ENCODE measurements at regions not wholly inside any gene's neighbourhood (a gene's known extent, or its start where the extent isn't known, plus 50 kb on each side); places are given as distances from the start of the nearest gene placed in this dataset.
"Not testable (repeated sequence)": the region's sequence is repeated elsewhere in the genome, so short reads cannot be mapped to it uniquely, and the experiment has no call there.

DNA sequence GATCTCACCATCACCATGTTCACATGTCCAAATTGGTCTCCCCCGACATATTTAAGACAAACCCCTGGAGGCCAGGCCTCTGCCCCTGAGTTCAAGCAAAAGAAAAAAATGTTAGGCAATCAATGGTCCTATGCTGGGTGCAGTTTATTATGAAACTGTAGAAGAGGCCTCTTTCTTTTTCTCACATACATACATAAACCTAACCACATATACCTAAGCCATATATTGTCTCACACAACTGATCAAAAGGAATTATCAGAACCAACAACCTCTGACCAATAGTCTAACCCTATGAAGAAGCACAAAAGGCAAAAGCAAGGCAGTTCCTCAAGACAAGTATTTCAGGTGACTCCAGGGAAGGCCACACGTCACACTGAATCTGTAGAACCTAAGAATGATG lies 49.9 kb downstream of the ILRUN start:
- Histone ChIP-seq H3K18ac (ENCODE audit: low read length) (no peak overlapping the region), H2BK120ac (ENCODE audit: low read depth, low read length) (no peak overlapping the region), H3K4me3 (ENCODE audit: low read length) (no peak overlapping the region), H3K4me2 (ENCODE audit: low read length) (no peak overlapping the region), H4K5ac (ENCODE audit: low read length) (no peak overlapping the region), H3K9ac (ENCODE audit: low read length) (no peak overlapping the region), H3K27ac (ENCODE audit: low read depth, low read length) (no peak overlapping the region), H2AK5ac (ENCODE audit: low read length) (no peak overlapping the region), H3K79me2 (ENCODE audit: control insufficient read depth, insufficient read depth, low read length) (no peaks in the 10 kb centered on the region), H3K27me3 (ENCODE audit: insufficient read depth, low read length, poor library complexity) (no peaks in the 10 kb centered on the region), H3K23ac (ENCODE audit: low read length) (no peak overlapping the region), H4K8ac (ENCODE audit: low read depth, low read length) (no peak overlapping the region), H2BK15ac (replicated peaks; ENCODE audit: low read depth) (no peak overlapping the region), H3K79me1 (ENCODE audit: low read length) (peaks cover 5% of the 10 kb centered on the region), H3K36me3 (ENCODE audit: control insufficient read depth, insufficient read depth, low read length) (no peaks in the 10 kb centered on the region), H3K4me1 (ENCODE audit: control insufficient read depth, low read depth, low read length) (no peaks in the 10 kb centered on the region), H3K56ac (ENCODE audit: low read length) (no peak overlapping the region), H3K4ac (ENCODE audit: low read depth, low read length) (no peak overlapping the region), H2BK5ac (ENCODE audit: low read length) (no peak overlapping the region)
- no peak for DNase-seq
- WGBS (ENCODE audit: extremely low coverage, insufficient coverage, low lambda C conversion rate) = no CpG with 5 or more reads among the region's 2 CpGs

DNA sequence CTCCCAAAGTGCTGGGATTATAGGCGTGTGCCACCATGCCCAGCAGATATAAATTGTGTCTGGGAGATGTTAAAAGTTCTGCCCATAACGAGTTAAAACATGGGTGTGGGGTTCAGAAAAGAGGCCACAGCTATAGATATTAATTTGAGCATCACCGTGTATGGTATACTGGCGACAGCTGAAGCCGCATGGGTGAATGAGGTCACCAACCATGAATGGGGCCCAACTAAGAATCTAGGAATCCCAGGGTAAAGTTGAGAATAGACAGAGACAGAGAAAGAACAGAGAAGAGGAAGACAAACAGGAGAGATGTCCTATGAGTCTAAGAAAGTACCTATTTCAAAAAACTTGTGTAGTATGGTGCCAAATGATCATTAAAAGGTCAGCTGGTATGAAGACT lies 50.9 kb downstream of the ILRUN start:
- no peak overlapping the region for H3K4me3 ChIP-seq (ENCODE audit: low read length)
- WGBS (ENCODE audit: extremely low coverage, insufficient coverage, low lambda C conversion rate) = no CpG with 5 or more reads among the region's 5 CpGs
- no peak overlapping the region for H2BK15ac ChIP-seq (replicated peaks; ENCODE audit: low read depth)
- no peaks in the 10 kb centered on the region for H3K4me1 ChIP-seq (ENCODE audit: control insufficient read depth, low read depth, low read length)
- H3K36me3 ChIP-seq (ENCODE audit: control insufficient read depth, insufficient read depth, low read length) = no peaks in the 10 kb centered on the region
- H3K56ac ChIP-seq (ENCODE audit: low read length) = no peak overlapping the region
- no peak for DNase-seq
- H4K8ac ChIP-seq (ENCODE audit: low read depth, low read length) = no peak overlapping the region
- H3K9ac ChIP-seq (ENCODE audit: low read length) = no peak overlapping the region
- no peak overlapping the region for H2BK120ac ChIP-seq (ENCODE audit: low read depth, low read length)
- no peak overlapping the region for H3K4me2 ChIP-seq (ENCODE audit: low read length)
- H3K4ac ChIP-seq (ENCODE audit: low read depth, low read length) = no peak overlapping the region
- no peak overlapping the region for H4K5ac ChIP-seq (ENCODE audit: low read length)
- no peak overlapping the region for H3K23ac ChIP-seq (ENCODE audit: low read length)
- H3K27me3 ChIP-seq (ENCODE audit: insufficient read depth, low read length, poor library complexity) = no peaks in the 10 kb centered on the region
- H2BK5ac ChIP-seq (ENCODE audit: low read length) = no peak overlapping the region
- peaks cover 3% of the 10 kb centered on the region for H3K79me1 ChIP-seq (ENCODE audit: low read length)
- no peaks in the 10 kb centered on the region for H3K79me2 ChIP-seq (ENCODE audit: control insufficient read depth, insufficient read depth, low read length)
- H3K27ac ChIP-seq (ENCODE audit: low read depth, low read length) = no peak overlapping the region
- no peak overlapping the region for H3K18ac ChIP-seq (ENCODE audit: low read length)
- no peak overlapping the region for H2AK5ac ChIP-seq (ENCODE audit: low read length)

DNA sequence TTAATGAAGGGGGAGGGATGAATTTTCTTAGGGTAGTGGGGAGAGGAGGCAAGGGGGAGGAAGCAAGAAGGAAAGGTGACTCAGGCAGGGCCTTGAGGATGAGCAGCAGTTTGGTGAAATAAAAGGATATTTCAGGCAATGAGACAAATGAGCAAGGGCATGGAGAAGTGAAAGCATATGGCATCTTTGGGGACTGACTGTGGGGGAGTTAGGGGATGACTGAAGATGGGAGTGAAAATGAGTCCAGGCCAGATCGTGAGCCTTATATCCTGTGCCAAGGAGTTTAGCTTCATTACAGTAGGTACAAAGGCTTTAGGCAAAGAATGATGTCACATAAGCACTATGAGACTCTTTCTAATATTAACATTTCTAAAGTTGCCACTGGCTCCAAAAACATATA lies 51.9 kb downstream of the ILRUN start:
- H3K4me2 ChIP-seq (ENCODE audit: low read length) = no peak overlapping the region
- H3K18ac ChIP-seq (ENCODE audit: low read length) = no peak overlapping the region
- H3K4me1 ChIP-seq (ENCODE audit: control insufficient read depth, low read depth, low read length) = no peaks in the 10 kb centered on the region
- WGBS (ENCODE audit: extremely low coverage, insufficient coverage, low lambda C conversion rate) = no CpG with 5 or more reads among the region's 1 CpG
- DNase-seq = no peak
- no peak overlapping the region for H4K8ac ChIP-seq (ENCODE audit: low read depth, low read length)
- H3K79me1 ChIP-seq (ENCODE audit: low read length) = peaks cover 3% of the 10 kb centered on the region
- no peak overlapping the region for H3K4ac ChIP-seq (ENCODE audit: low read depth, low read length)
- H3K9ac ChIP-seq (ENCODE audit: low read length) = no peak overlapping the region
- H3K23ac ChIP-seq (ENCODE audit: low read length) = no peak overlapping the region
- no peak overlapping the region for H2BK15ac ChIP-seq (replicated peaks; ENCODE audit: low read depth)
- no peaks in the 10 kb centered on the region for H3K36me3 ChIP-seq (ENCODE audit: control insufficient read depth, insufficient read depth, low read length)
- H3K79me2 ChIP-seq (ENCODE audit: control insufficient read depth, insufficient read depth, low read length) = no peaks in the 10 kb centered on the region
- H3K4me3 ChIP-seq (ENCODE audit: low read length) = no peak overlapping the region
- no peak overlapping the region for H2BK5ac ChIP-seq (ENCODE audit: low read length)
- no peak overlapping the region for H3K27ac ChIP-seq (ENCODE audit: low read depth, low read length)
- no peaks in the 10 kb centered on the region for H3K27me3 ChIP-seq (ENCODE audit: insufficient read depth, low read length, poor library complexity)
- no peak overlapping the region for H3K56ac ChIP-seq (ENCODE audit: low read length)
- H2BK120ac ChIP-seq (ENCODE audit: low read depth, low read length) = no peak overlapping the region
- no peak overlapping the region for H4K5ac ChIP-seq (ENCODE audit: low read length)
- no peak overlapping the region for H2AK5ac ChIP-seq (ENCODE audit: low read length)

DNA sequence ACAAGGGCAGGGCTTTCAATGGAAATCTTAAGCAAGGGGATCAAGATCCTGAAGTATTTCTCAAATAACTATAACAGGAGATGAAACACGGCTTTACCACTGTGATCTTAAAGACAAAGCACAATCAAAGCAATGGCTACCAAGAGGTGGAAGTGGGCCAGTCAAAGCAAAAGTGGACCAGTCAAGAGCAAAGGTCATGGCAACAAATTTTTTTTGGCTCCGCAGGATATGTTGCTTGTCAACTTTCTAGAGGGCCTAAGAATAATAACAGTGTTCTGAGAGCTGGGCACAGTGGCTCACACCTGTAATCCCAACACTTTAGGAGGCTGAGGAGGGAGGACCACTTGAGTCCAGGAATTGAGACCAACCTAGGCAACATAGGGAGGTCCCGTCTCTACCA lies 54.1 kb downstream of the ILRUN start:
- no CpG with 5 or more reads among the region's 3 CpGs for WGBS (ENCODE audit: extremely low coverage, insufficient coverage, low lambda C conversion rate)
- no peak overlapping the region for H3K23ac ChIP-seq (ENCODE audit: low read length)
- no peak overlapping the region for H4K5ac ChIP-seq (ENCODE audit: low read length)
- no peak overlapping the region for H2AK5ac ChIP-seq (ENCODE audit: low read length)
- H3K56ac ChIP-seq (ENCODE audit: low read length) = no peak overlapping the region
- no peak overlapping the region for H4K8ac ChIP-seq (ENCODE audit: low read depth, low read length)
- no peak overlapping the region for H2BK120ac ChIP-seq (ENCODE audit: low read depth, low read length)
- no peaks in the 10 kb centered on the region for H3K79me2 ChIP-seq (ENCODE audit: control insufficient read depth, insufficient read depth, low read length)
- H3K4ac ChIP-seq (ENCODE audit: low read depth, low read length) = no peak overlapping the region
- no peak overlapping the region for H3K27ac ChIP-seq (ENCODE audit: low read depth, low read length)
- H3K4me3 ChIP-seq (ENCODE audit: low read length) = no peak overlapping the region
- no peak overlapping the region for H3K18ac ChIP-seq (ENCODE audit: low read length)
- no peak overlapping the region for H3K9ac ChIP-seq (ENCODE audit: low read length)
- H3K79me1 ChIP-seq (ENCODE audit: low read length) = peaks cover 2% of the 10 kb centered on the region
- H3K4me1 ChIP-seq (ENCODE audit: control insufficient read depth, low read depth, low read length) = no peaks in the 10 kb centered on the region
- no peak for DNase-seq
- H3K27me3 ChIP-seq (ENCODE audit: insufficient read depth, low read length, poor library complexity) = no peaks in the 10 kb centered on the region
- no peak overlapping the region for H2BK15ac ChIP-seq (replicated peaks; ENCODE audit: low read depth)
- H3K4me2 ChIP-seq (ENCODE audit: low read length) = no peak overlapping the region
- no peaks in the 10 kb centered on the region for H3K36me3 ChIP-seq (ENCODE audit: control insufficient read depth, insufficient read depth, low read length)
- H2BK5ac ChIP-seq (ENCODE audit: low read length) = no peak overlapping the region

DNA sequence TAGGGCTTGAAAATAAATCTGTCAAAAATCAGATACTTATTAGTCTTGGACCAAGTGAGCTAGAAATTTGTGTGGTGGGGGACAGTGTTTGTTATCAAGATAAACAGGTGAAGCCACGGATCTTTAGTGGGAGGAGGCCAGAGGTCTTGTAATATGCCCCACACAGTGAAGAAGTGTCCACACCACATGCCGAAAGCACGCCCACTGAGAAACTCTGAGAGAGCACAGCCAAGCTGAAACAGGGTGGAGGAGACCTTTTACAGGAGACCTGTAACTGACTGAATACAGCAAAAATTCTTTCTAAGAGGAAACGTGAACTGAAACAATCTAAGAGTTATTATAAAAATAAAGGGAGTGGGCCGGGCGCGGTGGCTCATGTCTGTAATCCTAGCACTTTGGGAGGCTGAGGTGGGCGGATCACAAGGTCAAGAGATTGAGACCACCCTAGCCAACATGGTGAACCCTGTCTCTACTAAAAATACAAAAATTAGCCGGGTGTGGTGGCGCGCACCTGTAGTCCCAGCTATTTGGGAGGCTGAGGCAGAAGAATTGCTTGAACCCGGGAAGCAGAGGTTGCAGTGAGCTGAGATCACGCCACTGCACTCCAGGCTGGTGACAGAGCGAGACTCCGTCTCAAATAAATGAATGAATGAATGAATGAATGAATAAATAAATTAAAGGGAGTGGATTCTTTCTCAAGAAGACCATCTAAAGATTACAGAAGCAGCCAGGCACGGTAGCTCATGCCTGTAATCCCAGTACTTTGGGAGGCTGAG lies 56.3 kb downstream of the ILRUN start:
- not testable (repeated sequence) for H2BK120ac ChIP-seq (ENCODE audit: low read depth, low read length); H3K27me3 ChIP-seq (ENCODE audit: insufficient read depth, low read length, poor library complexity); H3K79me2 ChIP-seq (ENCODE audit: control insufficient read depth, insufficient read depth, low read length); H3K4me1 ChIP-seq (ENCODE audit: control insufficient read depth, low read depth, low read length); H3K4me2 ChIP-seq (ENCODE audit: low read length); H3K56ac ChIP-seq (ENCODE audit: low read length); H3K79me1 ChIP-seq (ENCODE audit: low read length); H3K18ac ChIP-seq (ENCODE audit: low read length); H4K5ac ChIP-seq (ENCODE audit: low read length); H3K27ac ChIP-seq (ENCODE audit: low read depth, low read length); H3K9ac ChIP-seq (ENCODE audit: low read length); DNase-seq; H3K36me3 ChIP-seq (ENCODE audit: control insufficient read depth, insufficient read depth, low read length); H2BK15ac ChIP-seq (replicated peaks; ENCODE audit: low read depth); H4K8ac ChIP-seq (ENCODE audit: low read depth, low read length); H2AK5ac ChIP-seq (ENCODE audit: low read length); H2BK5ac ChIP-seq (ENCODE audit: low read length); H3K4ac ChIP-seq (ENCODE audit: low read depth, low read length); H3K23ac ChIP-seq (ENCODE audit: low read length); H3K4me3 ChIP-seq (ENCODE audit: low read length)
- no CpG with 5 or more reads among the region's 16 CpGs for WGBS (ENCODE audit: extremely low coverage, insufficient coverage, low lambda C conversion rate)
